ENCODE measurements at regions not wholly inside any gene's neighbourhood (a gene's known extent, or its start where the extent isn't known, plus 50 kb on each side); places are given as distances from the start of the nearest gene placed in this dataset.

DNA sequence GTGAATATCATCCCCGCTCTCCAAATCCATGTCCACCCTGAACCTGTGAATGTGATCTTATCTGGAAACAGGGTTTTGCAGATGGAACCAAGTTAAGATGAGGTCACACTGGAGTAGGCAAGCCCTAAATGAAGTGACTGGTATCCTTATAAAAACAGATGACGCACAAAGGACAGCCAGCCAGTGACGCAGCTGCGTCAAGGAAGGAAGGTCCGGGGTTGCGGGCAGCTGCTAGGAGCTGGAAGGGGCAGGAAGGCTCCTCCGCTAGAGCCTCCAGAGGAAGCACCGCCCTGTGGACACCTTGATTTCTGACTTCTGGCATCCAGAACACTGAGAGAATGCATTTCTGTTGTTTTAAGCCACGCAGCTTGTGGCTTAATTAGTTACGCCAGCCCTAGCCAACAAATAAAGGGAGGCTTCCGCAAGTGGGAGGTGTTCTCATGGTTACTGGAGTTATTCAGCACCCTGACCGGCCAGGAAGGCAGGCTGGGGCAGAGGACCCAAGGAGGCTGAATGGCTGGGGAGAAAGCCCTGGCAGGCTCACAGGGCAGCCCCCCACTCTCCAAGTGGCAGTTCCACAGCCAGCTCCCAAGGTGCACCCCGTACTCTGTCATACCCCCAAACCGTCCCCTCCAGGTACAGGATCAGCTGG, 127.6 kb upstream of the NCOR2 start:
- H3K27me3 ChIP-seq, result no peaks in the 10 kb centered on the region
- H3K4me3 ChIP-seq, result no peak overlapping the region
- H3K27ac ChIP-seq, result no peak overlapping the region
- peak in 1 of 2 donors; percentile 84 for DNase-seq (ENCODE audit: low read depth in 1 of 2, low spot score in 1 of 2)
- H3K4me1 ChIP-seq (ENCODE audit: low read depth), result no peaks in the 10 kb centered on the region
- H3K9me3 ChIP-seq (ENCODE audit: low read depth), result no peaks in the 10 kb centered on the region
- TF ChIP-seq, protein P1, sequence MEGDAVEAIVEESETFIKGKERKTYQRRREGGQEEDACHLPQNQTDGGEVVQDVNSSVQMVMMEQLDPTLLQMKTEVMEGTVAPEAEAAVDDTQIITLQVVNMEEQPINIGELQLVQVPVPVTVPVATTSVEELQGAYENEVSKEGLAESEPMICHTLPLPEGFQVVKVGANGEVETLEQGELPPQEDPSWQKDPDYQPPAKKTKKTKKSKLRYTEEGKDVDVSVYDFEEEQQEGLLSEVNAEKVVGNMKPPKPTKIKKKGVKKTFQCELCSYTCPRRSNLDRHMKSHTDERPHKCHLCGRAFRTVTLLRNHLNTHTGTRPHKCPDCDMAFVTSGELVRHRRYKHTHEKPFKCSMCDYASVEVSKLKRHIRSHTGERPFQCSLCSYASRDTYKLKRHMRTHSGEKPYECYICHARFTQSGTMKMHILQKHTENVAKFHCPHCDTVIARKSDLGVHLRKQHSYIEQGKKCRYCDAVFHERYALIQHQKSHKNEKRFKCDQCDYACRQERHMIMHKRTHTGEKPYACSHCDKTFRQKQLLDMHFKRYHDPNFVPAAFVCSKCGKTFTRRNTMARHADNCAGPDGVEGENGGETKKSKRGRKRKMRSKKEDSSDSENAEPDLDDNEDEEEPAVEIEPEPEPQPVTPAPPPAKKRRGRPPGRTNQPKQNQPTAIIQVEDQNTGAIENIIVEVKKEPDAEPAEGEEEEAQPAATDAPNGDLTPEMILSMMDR (IDR thresholded peaks at IDR 0.05; ENCODE audit: low read depth, low read length), result no peak
- H3K36me3 ChIP-seq, result no peaks in the 10 kb centered on the region

DNA sequence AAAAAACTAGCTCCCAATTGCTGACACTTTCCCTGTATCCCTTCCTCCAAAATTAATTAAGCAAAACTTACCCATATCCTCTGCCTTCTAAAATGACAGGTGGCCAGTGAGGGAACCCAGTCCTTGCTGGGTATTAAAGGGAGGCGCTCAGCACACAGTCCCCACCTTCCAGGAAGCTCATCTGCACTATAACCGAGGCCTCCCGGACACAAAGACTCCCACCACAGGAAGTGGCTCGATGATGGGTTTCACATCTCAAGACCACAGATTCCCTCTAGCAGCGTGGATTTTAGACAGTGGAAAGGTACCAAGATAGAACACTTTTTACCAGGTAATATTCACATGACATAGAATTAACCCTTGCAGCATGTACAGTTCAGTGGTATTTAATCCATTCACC, 126.8 kb upstream of the NCOR2 start:
- H3K4me1 ChIP-seq (ENCODE audit: low read depth), result no peaks in the 10 kb centered on the region
- no peaks in the 10 kb centered on the region for H3K27me3 ChIP-seq
- no peak overlapping the region for H3K4me3 ChIP-seq
- no peaks in the 10 kb centered on the region for H3K9me3 ChIP-seq (ENCODE audit: low read depth)
- H3K27ac ChIP-seq, result no peak overlapping the region
- H3K36me3 ChIP-seq, result no peaks in the 10 kb centered on the region
- DNase-seq (ENCODE audit: low read depth in 1 of 2, low spot score in 1 of 2), result peak in 1 of 2 donors; percentile 38
- TF ChIP-seq, protein P1 (IDR thresholded peaks at IDR 0.05; ENCODE audit: low read depth, low read length), result no peak

GRCh38 chr12:124693111-124693723, 125.8 kb upstream of the NCOR2 start:
- no peak overlapping the region for H3K27ac ChIP-seq
- TF ChIP-seq, protein P1 (IDR thresholded peaks at IDR 0.05; ENCODE audit: low read depth, low read length), result no peak
- DNase-seq (ENCODE audit: low read depth in 1 of 2, low spot score in 1 of 2), result no peak
- no peaks in the 10 kb centered on the region for H3K36me3 ChIP-seq
- no peaks in the 10 kb centered on the region for H3K27me3 ChIP-seq
- H3K4me3 ChIP-seq, result no peak overlapping the region
- H3K4me1 ChIP-seq (ENCODE audit: low read depth), result no peaks in the 10 kb centered on the region
- H3K9me3 ChIP-seq (ENCODE audit: low read depth), result no peaks in the 10 kb centered on the region

DNA sequence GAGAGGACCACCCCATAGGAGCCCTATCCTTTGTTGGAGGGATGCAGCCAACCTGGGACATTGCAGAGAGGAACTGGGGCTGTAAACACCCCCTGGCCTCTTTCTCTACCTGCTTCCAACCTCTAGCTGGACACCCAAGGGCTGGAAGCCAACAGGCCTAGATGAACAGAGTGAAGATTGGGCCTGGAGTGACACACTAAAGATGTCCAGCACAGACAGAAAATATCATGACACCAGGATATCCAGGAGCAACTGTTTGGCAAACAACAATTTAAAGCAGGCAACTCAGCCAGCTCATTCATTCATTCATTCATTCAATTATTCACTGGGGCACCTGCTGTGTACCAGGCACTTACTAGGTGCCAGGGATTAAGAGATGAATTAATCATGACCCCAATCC, 125.0 kb upstream of the NCOR2 start:
- Histone ChIP-seq H3K4me3 (no peak overlapping the region), H3K4me1 (ENCODE audit: low read depth) (no peaks in the 10 kb centered on the region), H3K9me3 (ENCODE audit: low read depth) (no peaks in the 10 kb centered on the region), H3K27me3 (no peaks in the 10 kb centered on the region), H3K36me3 (no peaks in the 10 kb centered on the region), H3K27ac (no peak overlapping the region)
- no peak for DNase-seq (ENCODE audit: low read depth in 1 of 2, low spot score in 1 of 2)
- TF ChIP-seq, protein P1 (IDR thresholded peaks at IDR 0.05; ENCODE audit: low read depth, low read length), result no peak

GRCh38 chr12:124691429-124691828, 124.0 kb upstream of the NCOR2 start:
- Histone ChIP-seq H3K9me3 (ENCODE audit: low read depth) (no peaks in the 10 kb centered on the region), H3K4me3 (no peak overlapping the region), H3K4me1 (ENCODE audit: low read depth) (no peaks in the 10 kb centered on the region), H3K36me3 (no peaks in the 10 kb centered on the region), H3K27ac (no peak overlapping the region), H3K27me3 (no peaks in the 10 kb centered on the region)
- TF ChIP-seq, protein P1 (IDR thresholded peaks at IDR 0.05; ENCODE audit: low read depth, low read length), result no peak
- DNase-seq (ENCODE audit: low read depth in 1 of 2, low spot score in 1 of 2), result no peak

All from cardiac muscle cell (in vitro differentiated cells and primary cell).